Nephron (organoid): ENCODE measurements at regions not wholly inside any gene's neighbourhood (a gene's known extent, or its start where the extent isn't known, plus 50 kb on each side); places are given as distances from the start of the nearest gene placed in this dataset.
A peak's percentile ranks its signal among the peaks of the same experiment; 100 is the strongest.

ENCODE experiments used
- H3K27ac Mint-ChIP-seq, 3 experiments: 2 replicates each; pipeline ENCODE4 v1.8.0; 2020; ENCODE audit warnings: mixed read lengths in 3 of 3, mild to moderate bottlenecking in 2 of 3, moderate library complexity in 1 of 3
- H3K27me3 Mint-ChIP-seq: 2 replicates; pipeline ENCODE4 v1.8.0; 2021; ENCODE audit warnings: low read depth, mild to moderate bottlenecking, moderate library complexity, mixed read lengths
- H3K36me3 Mint-ChIP-seq: 2 replicates; pipeline ENCODE4 v1.8.0; 2020; ENCODE audit warnings: low read depth, mixed read lengths
- H3K4me1 Mint-ChIP-seq: 2 replicates; pipeline ENCODE4 v1.8.0; 2020; ENCODE audit warnings: mixed read lengths
- H3K4me3 Mint-ChIP-seq, 3 experiments: 2 replicates each; pipeline ENCODE4 v1.8.0; 2020; ENCODE audit warnings: mild to moderate bottlenecking in 3 of 3, mixed read lengths in 3 of 3, moderate library complexity in 2 of 3
- H3K9me3 Mint-ChIP-seq: 2 replicates; pipeline ENCODE4 v1.8.0; 2020; ENCODE audit warnings: mixed read lengths
- CTCF ChIP-seq, 3 experiments: fragments of 200-600 bp; sonication (generic); IDR thresholded peaks; one replicate each; pipeline ENCODE4 v1.5.0; 2021; ENCODE audit warnings: antibody characterized with exemption in 3 of 3; ENCODE audit not compliant: unreplicated experiment in 3 of 3

GRCh38 chrX:87846956-87847355 lies 329.4 kb downstream of the KLHL4 start:
- no peak overlapping the region for H3K27ac Mint-ChIP-seq
- no peaks in the 10 kb centered on the region for H3K36me3 Mint-ChIP-seq
- H3K27me3 Mint-ChIP-seq: no peaks in the 10 kb centered on the region
- no peaks in the 10 kb centered on the region for H3K4me1 Mint-ChIP-seq
- no peak for TF ChIP-seq CTCF (IDR thresholded peaks at IDR 0.05; ENCODE audit: unreplicated experiment in 3 of 3)
- peaks cover 18% of the 10 kb centered on the region for H3K9me3 Mint-ChIP-seq
- no peak overlapping the region for H3K4me3 Mint-ChIP-seq

DNA sequence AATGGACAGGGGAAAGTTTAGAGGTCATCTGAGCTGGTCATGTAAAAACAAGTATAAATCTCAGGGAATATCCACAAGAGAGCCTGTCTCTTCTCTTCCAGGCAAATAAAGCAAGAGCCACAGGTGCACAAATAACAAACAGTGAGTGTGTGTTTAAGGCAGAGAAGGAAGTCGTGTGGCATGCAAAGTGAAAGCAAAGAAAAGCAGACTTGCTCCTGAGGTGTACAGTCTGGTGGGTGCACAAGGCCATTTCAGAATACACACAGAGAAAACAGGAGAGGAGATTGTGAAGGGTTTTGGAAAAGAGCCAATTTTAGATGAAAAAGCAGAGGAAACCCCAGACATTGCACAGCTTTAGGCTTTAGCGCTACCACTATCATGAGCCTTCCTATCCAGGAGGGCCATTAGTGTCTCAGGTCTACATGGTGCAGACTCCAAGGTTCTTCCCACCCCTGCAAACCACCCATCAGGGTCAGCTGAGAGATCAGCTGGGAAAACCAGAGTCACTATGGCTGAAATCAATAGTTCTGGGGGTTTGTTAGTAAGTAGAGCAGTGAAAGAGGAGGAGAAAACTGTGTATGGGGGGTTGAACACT lies 355.8 kb downstream of the KLHL4 start:
- no peak for TF ChIP-seq CTCF (IDR thresholded peaks at IDR 0.05; ENCODE audit: unreplicated experiment in 3 of 3)
- H3K27me3 Mint-ChIP-seq: no peaks in the 10 kb centered on the region
- H3K4me3 Mint-ChIP-seq: peak overlapping the region in 1 of 3 experiments; percentile 1
- H3K36me3 Mint-ChIP-seq: peaks cover 4% of the 10 kb centered on the region
- H3K4me1 Mint-ChIP-seq: peaks cover 18% of the 10 kb centered on the region
- H3K9me3 Mint-ChIP-seq: peaks cover 11% of the 10 kb centered on the region
- H3K27ac Mint-ChIP-seq: peak overlapping the region; percentile 47 to 89 (median 82)

DNA sequence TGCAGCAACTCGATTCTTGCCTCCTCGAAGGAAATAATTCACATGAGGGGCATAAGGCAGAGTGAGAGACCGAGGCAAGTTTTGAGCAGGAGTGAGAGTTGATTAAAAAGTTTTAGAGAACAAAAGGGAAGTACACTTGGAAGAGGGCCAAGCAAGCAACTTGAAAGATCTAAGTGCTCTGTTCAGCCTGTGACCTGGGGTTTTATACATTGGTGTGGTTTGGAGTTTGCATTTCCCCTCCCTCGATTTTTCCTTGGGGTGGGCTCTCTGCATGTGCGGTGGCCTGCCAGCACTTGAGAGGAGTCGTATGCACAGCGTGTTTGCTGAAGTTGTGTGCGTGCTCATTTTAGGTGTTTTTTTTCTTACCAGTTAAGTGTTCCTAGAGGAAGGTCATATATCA lies 356.4 kb downstream of the KLHL4 start:
- peaks cover 14% of the 10 kb centered on the region for H3K9me3 Mint-ChIP-seq
- peaks cover 18% of the 10 kb centered on the region for H3K4me1 Mint-ChIP-seq
- H3K27me3 Mint-ChIP-seq: no peaks in the 10 kb centered on the region
- H3K27ac Mint-ChIP-seq: peak overlapping the region; percentile 47 to 89 (median 82)
- TF ChIP-seq CTCF (IDR thresholded peaks at IDR 0.05; ENCODE audit: unreplicated experiment in 3 of 3): no peak
- H3K36me3 Mint-ChIP-seq: peaks cover 4% of the 10 kb centered on the region
- no peak overlapping the region for H3K4me3 Mint-ChIP-seq

- TF ChIP-seq CTCF (IDR thresholded peaks at IDR 0.05; ENCODE audit: unreplicated experiment in 3 of 3): no peak
- Mint-ChIP-seq H3K4me1 (peaks cover 9% of the 10 kb centered on the region), H3K36me3 (no peaks in the 10 kb centered on the region), H3K4me3 (no peak overlapping the region), H3K27ac (no peak overlapping the region), H3K9me3 (peaks cover 11% of the 10 kb centered on the region), H3K27me3 (no peaks in the 10 kb centered on the region)
These were observed 361.3 kb downstream of the KLHL4 start for GRCh38 chrX:87878926-87879325.

GRCh38 chrX:87890437-87890836 lies 372.8 kb downstream of the KLHL4 start:
- no peaks in the 10 kb centered on the region for H3K36me3 Mint-ChIP-seq
- peaks cover 26% of the 10 kb centered on the region for H3K4me1 Mint-ChIP-seq
- no peak overlapping the region for H3K4me3 Mint-ChIP-seq
- H3K9me3 Mint-ChIP-seq: no peaks in the 10 kb centered on the region
- TF ChIP-seq CTCF (IDR thresholded peaks at IDR 0.05; ENCODE audit: unreplicated experiment in 3 of 3): no peak
- H3K27me3 Mint-ChIP-seq: no peaks in the 10 kb centered on the region
- peak overlapping the region in 2 of 3 experiments; percentile 6 to 32 for H3K27ac Mint-ChIP-seq

- Mint-ChIP-seq H3K4me3 (no peak overlapping the region), H3K9me3 (no peaks in the 10 kb centered on the region), H3K27me3 (no peaks in the 10 kb centered on the region), H3K27ac (peak overlapping the region; percentile 90 to 97 (median 90)), H3K4me1 (peaks cover 24% of the 10 kb centered on the region), H3K36me3 (no peaks in the 10 kb centered on the region)
- no peak for TF ChIP-seq CTCF (IDR thresholded peaks at IDR 0.05; ENCODE audit: unreplicated experiment in 3 of 3)
These were observed 377.8 kb downstream of the KLHL4 start for GRCh38 chrX:87895421-87895820.
